VCaP (cell line): ENCODE measurements at regions not wholly inside any gene's neighbourhood (a gene's known extent, or its start where the extent isn't known, plus 50 kb on each side); places are given as distances from the start of the nearest gene placed in this dataset.

Experiments
- H3K27ac ChIP-seq: fragments of 450-650 bp; 2 replicates; pipeline ENCODE4 v1.5.1; 2017
- CTCF ChIP-seq: fragments of 450-650 bp; conservative IDR thresholded peaks from 2 replicates; pipeline ENCODE4 v1.5.1; 2017; ENCODE audit warnings: mild to moderate bottlenecking, moderate library complexity

GRCh38 chr15:45993508-45993907 is 358.7 kb downstream of the SQOR start:
- H3K27ac ChIP-seq: no peak overlapping the region
- TF ChIP-seq CTCF: no peak

DNA sequence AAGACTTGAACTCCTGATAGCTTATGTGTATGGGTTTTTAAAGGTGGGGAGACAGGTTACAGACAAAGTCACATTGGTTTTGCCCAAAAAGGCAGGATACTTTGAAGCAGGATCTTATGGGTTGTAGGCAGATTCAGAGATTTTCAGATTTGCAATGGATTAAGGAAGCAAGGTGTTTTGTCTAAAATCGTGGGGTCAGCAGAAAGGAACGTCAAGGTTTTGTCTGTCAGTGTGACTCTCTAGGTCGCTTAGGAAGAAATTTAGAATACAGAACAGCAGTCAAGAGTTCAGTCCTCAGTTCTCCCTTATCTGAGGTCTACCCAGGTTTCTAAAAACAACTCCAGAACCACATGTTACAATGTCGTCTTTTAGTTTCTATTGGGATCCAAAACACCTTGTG is 361.0 kb downstream of the SQOR start:
- H3K27ac ChIP-seq: no peak overlapping the region

DNA sequence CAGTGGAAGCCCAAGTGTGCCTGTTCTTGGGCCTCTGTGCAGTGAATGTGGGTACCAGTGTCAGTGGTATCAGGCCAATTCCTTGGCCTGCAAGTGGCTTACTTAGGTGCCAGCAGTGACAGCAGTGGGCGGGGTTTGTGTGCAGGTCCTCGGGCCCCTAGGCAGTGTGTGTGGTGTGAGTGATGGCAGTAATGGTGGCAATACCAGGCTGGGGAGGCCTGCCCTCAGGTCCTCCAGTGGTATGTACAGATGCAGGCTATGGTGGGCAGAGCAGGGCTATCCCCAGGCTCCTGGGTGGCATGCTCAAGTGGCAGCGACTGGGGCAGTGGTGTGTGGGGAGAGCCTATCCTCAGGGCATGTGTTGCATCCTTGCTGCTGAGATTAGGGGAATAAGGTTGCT is 379.7 kb downstream of the SQOR start:
- TF ChIP-seq CTCF: no peak
- no peak overlapping the region for H3K27ac ChIP-seq

More for the DNA sequence above, 361.0 kb downstream of the SQOR start:
- no peak for TF ChIP-seq CTCF

GRCh38 chr15:46034755-46035154 is 399.9 kb downstream of the SQOR start:
- TF ChIP-seq CTCF: no peak
- H3K27ac ChIP-seq: no peak overlapping the region

- no peak for TF ChIP-seq CTCF
- no peak overlapping the region for H3K27ac ChIP-seq
Observed at GRCh38 chr15:46039703-46040102, 404.9 kb downstream of the SQOR start.

GRCh38 chr15:46041905-46042304 is 407.1 kb downstream of the SQOR start:
- no peak overlapping the region for H3K27ac ChIP-seq
- no peak for TF ChIP-seq CTCF

- no peak for TF ChIP-seq CTCF
- H3K27ac ChIP-seq: no peak overlapping the region
Observed at GRCh38 chr15:46059921-46060594, 425.2 kb downstream of the SQOR start.
